Testis (tissue), 2 donors: ENCODE measurements at regions not wholly inside any gene's neighbourhood (a gene's known extent, or its start where the extent isn't known, plus 50 kb on each side); places are given as distances from the start of the nearest gene placed in this dataset.

Experiments used
- DNase-seq: peaks from one replicate; pipeline ENCODE4 v3.0.0-alpha.2; 2019
- H3K27ac ChIP-seq, 2 donors: fragments of 200-600 bp; sonication (generic); one replicate each; pipeline ENCODE4 v1.5.1; 2019
- H3K27me3 ChIP-seq: fragments of 200-600 bp; sonication (generic); one replicate; pipeline ENCODE4 v1.5.1; 2019
- H3K36me3 ChIP-seq: fragments of 200-600 bp; sonication (generic); one replicate; pipeline ENCODE4 v1.5.1; 2017; ENCODE audit warnings: low read depth; ENCODE audit errors: missing control alignments
- H3K4me1 ChIP-seq: fragments of 200-600 bp; sonication (generic); one replicate; pipeline ENCODE4 v1.5.1; 2019
- H3K4me3 ChIP-seq, 2 donors: fragments of 200-600 bp; sonication (generic); one replicate each; pipeline ENCODE4 v1.5.1; 2017 to 2019
- H3K9me3 ChIP-seq: fragments of 200-600 bp; sonication (generic); one replicate; pipeline ENCODE4 v1.5.1; 2017
- CTCF ChIP-seq, 3 experiments: fragments of 450-650 bp in 2 of 3; fragments of 200-600 bp in 1 of 3; sonication (generic) in 1 of 3; IDR thresholded peaks; one replicate each; pipeline ENCODE4 v1.5.1; 2016 to 2019; ENCODE audit warnings: antibody characterized with exemption in 3 of 3, mild to moderate bottlenecking in 2 of 3, moderate library complexity in 1 of 3
- POLR2A ChIP-seq: fragments of 450-650 bp; IDR thresholded peaks from one replicate; pipeline ENCODE4 v1.6.1; 2017; ENCODE audit warnings: antibody characterized with exemption, mild to moderate bottlenecking, moderate library complexity
- WGBS, 2 donors: methylation state at CpG; one replicate each; pipeline ENCODE4 v1.1.5; 2018; 5-methylcytosine and 5-hydroxymethylcytosine counted together
- intact Hi-C: fragments of 100-400 bp; cut with DNase I; formaldehyde crosslinking; loops from one replicate; pipeline ENCODE4 v1.15.1; 2023; ENCODE audit warnings: low total_unique reads

- H3K27me3 ChIP-seq, result no peaks in the 10 kb centered on the region
- intact Hi-C loops, result no loop called here
- H3K36me3 ChIP-seq, result no peaks in the 10 kb centered on the region
- TF ChIP-seq POLR2A (no peak), CTCF (IDR thresholded peaks at IDR 0.05) (no peak)
- no peaks in the 10 kb centered on the region for H3K4me1 ChIP-seq
- 70 to 71% methylated on average over 2 of the region's 2 CpGs for WGBS, 2 donors
- H3K4me3 ChIP-seq, result no peak overlapping the region
- no peak overlapping the region for H3K27ac ChIP-seq
- DNase-seq, result no peak
- no peaks in the 10 kb centered on the region for H3K9me3 ChIP-seq
These were observed 863.2 kb upstream of the CHORDC1 start for GRCh38 chr11:91086028-91086427.

GRCh38 chr11:91082255-91082654, 859.4 kb upstream of the CHORDC1 start:
- intact Hi-C loops, result no loop called here
- no peaks in the 10 kb centered on the region for H3K9me3 ChIP-seq
- 87 to 94% methylated on average over 1 of the region's 1 CpG for WGBS, 2 donors
- DNase-seq, result no peak
- TF ChIP-seq POLR2A, result no peak
- no peak for TF ChIP-seq CTCF (IDR thresholded peaks at IDR 0.05)
- no peak overlapping the region for H3K4me3 ChIP-seq
- H3K27ac ChIP-seq, result no peak overlapping the region
- H3K4me1 ChIP-seq, result no peaks in the 10 kb centered on the region
- no peaks in the 10 kb centered on the region for H3K36me3 ChIP-seq
- no peaks in the 10 kb centered on the region for H3K27me3 ChIP-seq

- H3K27ac ChIP-seq, result no peak overlapping the region
- 74 to 77% methylated on average over 4 of the region's 4 CpGs for WGBS, 2 donors
- no peak for DNase-seq
- H3K36me3 ChIP-seq, result no peaks in the 10 kb centered on the region
- no peak overlapping the region for H3K4me3 ChIP-seq
- intact Hi-C loops, result no loop called here
- TF ChIP-seq CTCF (IDR thresholded peaks at IDR 0.05) (no peak), POLR2A (no peak)
- H3K4me1 ChIP-seq, result no peaks in the 10 kb centered on the region
- H3K9me3 ChIP-seq, result no peaks in the 10 kb centered on the region
- H3K27me3 ChIP-seq, result no peaks in the 10 kb centered on the region
These were observed 858.7 kb upstream of the CHORDC1 start for GRCh38 chr11:91081440-91082043.

GRCh38 chr11:91078221-91078620, 855.4 kb upstream of the CHORDC1 start:
- H3K27me3 ChIP-seq, result no peaks in the 10 kb centered on the region
- H3K9me3 ChIP-seq, result no peaks in the 10 kb centered on the region
- TF ChIP-seq CTCF (IDR thresholded peaks at IDR 0.05) (no peak), POLR2A (no peak)
- no peaks in the 10 kb centered on the region for H3K36me3 ChIP-seq
- DNase-seq, result no peak
- no peak overlapping the region for H3K4me3 ChIP-seq
- intact Hi-C loops, result no loop called here
- WGBS, 2 donors, result 82 to 88% methylated on average over 5 of the region's 5 CpGs
- H3K27ac ChIP-seq, result no peak overlapping the region
- no peaks in the 10 kb centered on the region for H3K4me1 ChIP-seq

- WGBS, 2 donors, result 34 to 43% methylated on average over 2 of the region's 2 CpGs
- intact Hi-C loops, result no loop called here
- no peak for DNase-seq
- Histone ChIP-seq H3K9me3 (no peaks in the 10 kb centered on the region), H3K4me1 (no peaks in the 10 kb centered on the region), H3K36me3 (no peaks in the 10 kb centered on the region), H3K27me3 (no peaks in the 10 kb centered on the region), H3K4me3 (no peak overlapping the region), H3K27ac (no peak overlapping the region)
- TF ChIP-seq CTCF (IDR thresholded peaks at IDR 0.05) (no peak), POLR2A (no peak)
These were observed 852.3 kb upstream of the CHORDC1 start for GRCh38 chr11:91075032-91075695.
